ENCODE measurements at regions not wholly inside any gene's neighbourhood (a gene's known extent, or its start where the extent isn't known, plus 50 kb on each side); places are given as distances from the start of the nearest gene placed in this dataset.

- no peak for DNase-seq
Observed at GRCh38 chr1:80450711-80451110, 1350.0 kb upstream of the ADGRL2 start.

GRCh38 chr1:80448081-80448480 is 1352.7 kb upstream of the ADGRL2 start:
- DNase-seq, result no peak

- no peak for DNase-seq
Observed at GRCh38 chr1:80447526-80447925, 1353.2 kb upstream of the ADGRL2 start.

- no peak for DNase-seq
Observed at GRCh38 chr1:80445033-80445432, 1355.7 kb upstream of the ADGRL2 start.

- no peak for DNase-seq
Observed at GRCh38 chr1:80444171-80444570, 1356.6 kb upstream of the ADGRL2 start.

GRCh38 chr1:80441664-80442063 is 1359.1 kb upstream of the ADGRL2 start:
- DNase-seq, result no peak

- no peak for DNase-seq
Observed at GRCh38 chr1:80436851-80437250, 1363.9 kb upstream of the ADGRL2 start.

- DNase-seq, result no peak
Observed at GRCh38 chr1:80427881-80428280, 1372.9 kb upstream of the ADGRL2 start.

GRCh38 chr1:80424249-80424648 is 1376.5 kb upstream of the ADGRL2 start:
- no peak for DNase-seq

- DNase-seq, result no peak
Observed at GRCh38 chr1:80418134-80418533, 1382.6 kb upstream of the ADGRL2 start.

GRCh38 chr1:80417671-80418070 is 1383.1 kb upstream of the ADGRL2 start:
- no peak for DNase-seq

- DNase-seq, result no peak
Observed at GRCh38 chr1:80413969-80414368, 1386.8 kb upstream of the ADGRL2 start.

GRCh38 chr1:80410233-80410632 is 1390.5 kb upstream of the ADGRL2 start:
- DNase-seq, result no peak

GRCh38 chr1:80403471-80403893 is 1397.0 kb upstream of the ADGRL4 start:
- DNase-seq, result no peak

- no peak for DNase-seq
Observed at GRCh38 chr1:80402625-80403024, 1396.1 kb upstream of the ADGRL4 start.

- DNase-seq, result no peak
Observed at GRCh38 chr1:80401757-80402156, 1395.2 kb upstream of the ADGRL4 start.

GRCh38 chr1:80392529-80392928 is 1386.0 kb upstream of the ADGRL4 start:
- DNase-seq, result no peak

- DNase-seq, result no peak
Observed at GRCh38 chr1:80385650-80386049, 1379.1 kb upstream of the ADGRL4 start.

- no peak for DNase-seq
Observed at GRCh38 chr1:80384959-80385358, 1378.4 kb upstream of the ADGRL4 start.

- no peak for DNase-seq
Observed at GRCh38 chr1:80384083-80384830, 1377.7 kb upstream of the ADGRL4 start.

- no peak for DNase-seq
Observed at GRCh38 chr1:80375662-80376061, 1369.1 kb upstream of the ADGRL4 start.

GRCh38 chr1:80375109-80375508 is 1368.6 kb upstream of the ADGRL4 start:
- no peak for DNase-seq

- DNase-seq, result no peak
Observed at GRCh38 chr1:80369780-80370179, 1363.2 kb upstream of the ADGRL4 start.

GRCh38 chr1:80367058-80367457 is 1360.5 kb upstream of the ADGRL4 start:
- DNase-seq, result no peak

- no peak for DNase-seq
Observed at GRCh38 chr1:80365359-80366021, 1359.0 kb upstream of the ADGRL4 start.

Measured in hematopoietic multipotent progenitor cell treated with erythropoietin and hydrocortisone succinate and interleukin-3 and kit ligand, for 6 days (in vitro differentiated cells).